ENCODE measurements at regions not wholly inside any gene's neighbourhood (a gene's known extent, or its start where the extent isn't known, plus 50 kb on each side); places are given as distances from the start of the nearest gene placed in this dataset.

DNA sequence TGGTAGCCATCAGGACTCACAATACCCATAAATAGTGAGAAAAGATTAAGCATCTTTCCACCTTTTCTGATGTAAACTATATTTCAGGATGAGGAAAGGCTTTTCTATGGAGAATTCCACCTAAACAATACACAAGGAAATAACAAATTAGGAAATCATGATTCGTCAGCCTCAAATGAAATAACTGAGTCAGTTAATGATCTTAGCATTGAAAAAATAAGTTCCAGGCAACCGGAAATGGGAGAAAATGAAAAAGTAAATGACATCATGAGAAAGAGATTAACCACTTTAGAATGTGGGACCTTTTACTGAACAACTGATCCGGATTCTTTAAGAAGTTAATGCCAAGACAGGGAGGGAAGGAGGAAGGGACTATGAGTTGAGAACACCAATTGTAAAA is 742.3 kb downstream of the TNS3 start:
- POLR2A ChIA-PET, result no interaction called here
- no peak for TF ChIP-seq TARDBP (IDR thresholded peaks at IDR 0.05)
- no peak for TF ChIP-seq ZNF384 (IDR thresholded peaks at IDR 0.05)
- no peak for TF ChIP-seq FOXM1 (IDR thresholded peaks at IDR 0.05; ENCODE audit: borderline replicate concordance)
- no peak for TF ChIP-seq ARNT (IDR thresholded peaks at IDR 0.05)
- no peak for TF ChIP-seq FOXK2 (IDR thresholded peaks at IDR 0.05)
- TF ChIP-seq NFRKB (IDR thresholded peaks at IDR 0.05), result no peak
- TF ChIP-seq SUZ12 (IDR thresholded peaks at IDR 0.05), result no peak
- no peak for DNase-seq (ENCODE audit: extremely low spot score)
- CTCF ChIA-PET, result no interaction called here

DNA sequence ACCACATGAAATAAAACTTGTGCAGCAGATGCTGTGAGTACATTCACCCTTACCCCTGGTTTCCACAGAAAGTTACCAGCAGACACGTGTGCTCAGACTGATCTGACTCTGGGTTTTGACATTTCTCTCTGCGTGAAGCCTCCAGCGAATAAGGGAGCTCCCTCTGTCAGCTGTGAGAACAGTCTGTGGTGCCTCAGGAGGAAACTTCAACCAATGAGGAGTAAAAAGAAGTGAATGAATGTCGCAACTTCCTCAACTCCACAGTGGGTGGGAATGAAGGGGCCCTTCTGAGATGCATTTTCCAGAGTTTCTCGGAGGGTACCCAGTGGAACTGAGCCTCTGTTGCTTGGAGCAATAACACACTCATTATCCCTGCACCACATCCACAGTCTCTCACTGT is 743.4 kb downstream of the TNS3 start:
- TF ChIP-seq ELF4 (IDR thresholded peaks at IDR 0.05) (no peak), FOXM1 (IDR thresholded peaks at IDR 0.05; ENCODE audit: borderline replicate concordance) (no peak), PKNOX1 (IDR thresholded peaks at IDR 0.05) (no peak), BHLHE40 (IDR thresholded peaks at IDR 0.05; ENCODE audit: borderline replicate concordance) (no peak), SP1 (IDR thresholded peaks at IDR 0.05) (no peak), HDGF (IDR thresholded peaks at IDR 0.05; ENCODE audit: borderline replicate concordance) (no peak), TARDBP (IDR thresholded peaks at IDR 0.05) (no peak), LEF1 (IDR thresholded peaks at IDR 0.05; ENCODE audit: borderline replicate concordance) (no peak), CTBP1 (IDR thresholded peaks at IDR 0.05; ENCODE audit: borderline replicate concordance) (no peak), SUZ12 (IDR thresholded peaks at IDR 0.05) (no peak), ARNT (IDR thresholded peaks at IDR 0.05) (no peak), L3MBTL2 (conservative IDR thresholded peaks at IDR 0.05) (no peak), FOXK2 (IDR thresholded peaks at IDR 0.05) (no peak), FOXA1 (IDR thresholded peaks at IDR 0.05) (no peak), NFRKB (IDR thresholded peaks at IDR 0.05) (no peak), ZNF384 (IDR thresholded peaks at IDR 0.05) (no peak)
- CTCF ChIA-PET, result no interaction called here

DNA sequence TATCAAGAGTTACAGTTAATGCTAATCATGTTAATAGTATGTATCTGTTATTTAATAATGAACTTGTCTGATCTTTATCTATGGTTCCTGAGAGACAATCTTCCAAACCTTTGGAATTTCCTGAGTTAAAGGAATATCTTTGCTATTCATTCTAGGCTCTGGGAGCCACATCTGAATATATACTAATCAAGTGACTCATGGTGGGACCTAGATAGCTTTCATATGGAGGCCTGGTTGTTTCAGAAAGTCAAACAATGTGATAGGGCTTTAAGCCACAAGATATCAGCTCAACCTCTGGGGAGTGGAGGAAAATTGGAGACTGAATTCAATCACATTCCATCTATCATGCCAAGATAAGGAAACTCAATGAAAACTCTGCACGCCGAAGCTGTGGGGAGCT is 746.4 kb downstream of the TNS3 start:
- TF ChIP-seq PKNOX1 (IDR thresholded peaks at IDR 0.05) (no peak), SP1 (IDR thresholded peaks at IDR 0.05) (no peak), FOXK2 (IDR thresholded peaks at IDR 0.05) (no peak), ARNT (IDR thresholded peaks at IDR 0.05) (no peak), FOXM1 (IDR thresholded peaks at IDR 0.05; ENCODE audit: borderline replicate concordance) (no peak), LEF1 (IDR thresholded peaks at IDR 0.05; ENCODE audit: borderline replicate concordance) (no peak), SUZ12 (IDR thresholded peaks at IDR 0.05) (no peak)
- DNase-seq (ENCODE audit: extremely low spot score), result no peak
- ChIA-PET CTCF (no interaction called here), POLR2A (no interaction called here)

More for the DNA sequence above, 743.4 kb downstream of the TNS3 start:
- no peak for DNase-seq (ENCODE audit: extremely low spot score)
- POLR2A ChIA-PET, result no interaction called here

GRCh38 chr7:46834921-46835320 is 747.0 kb downstream of the TNS3 start:
- POLR2A ChIA-PET, result no interaction called here
- no peak for TF ChIP-seq CTBP1 (IDR thresholded peaks at IDR 0.05; ENCODE audit: borderline replicate concordance)
- TF ChIP-seq FOXK2 (IDR thresholded peaks at IDR 0.05), result no peak
- TF ChIP-seq SUZ12 (IDR thresholded peaks at IDR 0.05), result no peak
- no peak for TF ChIP-seq ELF4 (IDR thresholded peaks at IDR 0.05)
- CTCF ChIA-PET, result no interaction called here

GRCh38 chr7:46833197-46833596 is 748.7 kb downstream of the TNS3 start:
- CTCF ChIA-PET, result no interaction called here
- no peak for DNase-seq (ENCODE audit: extremely low spot score)
- POLR2A ChIA-PET, result no interaction called here
- TF ChIP-seq FOXA1 (IDR thresholded peaks at IDR 0.05) (no peak), PKNOX1 (IDR thresholded peaks at IDR 0.05) (no peak), CTBP1 (IDR thresholded peaks at IDR 0.05; ENCODE audit: borderline replicate concordance) (no peak), L3MBTL2 (conservative IDR thresholded peaks at IDR 0.05) (no peak), TARDBP (IDR thresholded peaks at IDR 0.05) (no peak), HDGF (IDR thresholded peaks at IDR 0.05; ENCODE audit: borderline replicate concordance) (no peak), FOXK2 (IDR thresholded peaks at IDR 0.05) (no peak), NFRKB (IDR thresholded peaks at IDR 0.05) (no peak), SP1 (IDR thresholded peaks at IDR 0.05) (no peak), ARNT (IDR thresholded peaks at IDR 0.05) (no peak), ZNF384 (IDR thresholded peaks at IDR 0.05) (no peak), BHLHE40 (IDR thresholded peaks at IDR 0.05; ENCODE audit: borderline replicate concordance) (no peak), FOXM1 (IDR thresholded peaks at IDR 0.05; ENCODE audit: borderline replicate concordance) (no peak), ELF4 (IDR thresholded peaks at IDR 0.05) (no peak), LEF1 (IDR thresholded peaks at IDR 0.05; ENCODE audit: borderline replicate concordance) (no peak), SUZ12 (IDR thresholded peaks at IDR 0.05) (no peak)

More at GRCh38 chr7:46834921-46835320, 747.0 kb downstream of the TNS3 start:
- DNase-seq (ENCODE audit: extremely low spot score), result no peak

GRCh38 chr7:46832136-46832535 is 749.8 kb downstream of the TNS3 start:
- no peak for DNase-seq (ENCODE audit: extremely low spot score)
- ChIA-PET POLR2A (no interaction called here), CTCF (no interaction called here)
- TF ChIP-seq ARNT (IDR thresholded peaks at IDR 0.05) (no peak), L3MBTL2 (conservative IDR thresholded peaks at IDR 0.05) (no peak), SUZ12 (IDR thresholded peaks at IDR 0.05) (no peak), SP1 (IDR thresholded peaks at IDR 0.05) (no peak), TARDBP (IDR thresholded peaks at IDR 0.05) (no peak), CTBP1 (IDR thresholded peaks at IDR 0.05; ENCODE audit: borderline replicate concordance) (no peak), ELF4 (IDR thresholded peaks at IDR 0.05) (no peak), NFRKB (IDR thresholded peaks at IDR 0.05) (no peak), PKNOX1 (IDR thresholded peaks at IDR 0.05) (no peak), FOXK2 (IDR thresholded peaks at IDR 0.05) (no peak), ZNF384 (IDR thresholded peaks at IDR 0.05) (no peak), BHLHE40 (IDR thresholded peaks at IDR 0.05; ENCODE audit: borderline replicate concordance) (no peak), HDGF (IDR thresholded peaks at IDR 0.05; ENCODE audit: borderline replicate concordance) (no peak), LEF1 (IDR thresholded peaks at IDR 0.05; ENCODE audit: borderline replicate concordance) (no peak), FOXA1 (IDR thresholded peaks at IDR 0.05) (no peak), FOXM1 (IDR thresholded peaks at IDR 0.05; ENCODE audit: borderline replicate concordance) (no peak)

Measured in HEK293T (cell line).